Endothelial cell (in vitro differentiated cells): ENCODE measurements at regions not wholly inside any gene's neighbourhood (a gene's known extent, or its start where the extent isn't known, plus 50 kb on each side); places are given as distances from the start of the nearest gene placed in this dataset.

Experiments
- DNase-seq: peaks from one replicate; pipeline ENCODE4 v3.0.0; 2021; ENCODE audit warnings: low spot score
- H3K27ac Mint-ChIP-seq: one replicate; pipeline ENCODE4 v1.8.0; 2021; ENCODE audit warnings: mixed read lengths, inconsistent platforms; ENCODE audit not compliant: unreplicated experiment
- H3K27me3 Mint-ChIP-seq: one replicate; pipeline ENCODE4 v1.8.0; 2021; ENCODE audit warnings: mild to moderate bottlenecking, moderate library complexity, mixed read lengths, inconsistent platforms; ENCODE audit not compliant: unreplicated experiment
- H3K36me3 Mint-ChIP-seq: one replicate; pipeline ENCODE4 v1.8.0; 2021; ENCODE audit warnings: mild to moderate bottlenecking, low read depth, mixed read lengths, inconsistent platforms; ENCODE audit not compliant: unreplicated experiment
- H3K4me1 Mint-ChIP-seq: one replicate; pipeline ENCODE4 v1.8.0; 2021; ENCODE audit warnings: mild to moderate bottlenecking, mixed read lengths, inconsistent platforms; ENCODE audit not compliant: unreplicated experiment
- H3K4me3 Mint-ChIP-seq: one replicate; pipeline ENCODE4 v1.8.0; 2021; ENCODE audit warnings: mild to moderate bottlenecking, mixed read lengths, inconsistent platforms; ENCODE audit not compliant: unreplicated experiment
- H3K9me3 Mint-ChIP-seq: one replicate; pipeline ENCODE4 v1.8.0; 2021; ENCODE audit warnings: mixed read lengths, inconsistent platforms; ENCODE audit not compliant: unreplicated experiment
- CTCF ChIP-seq: fragments of 200-600 bp; sonication (generic); IDR thresholded peaks from one replicate; pipeline ENCODE4 v1.5.0; 2021; ENCODE audit warnings: antibody characterized with exemption; ENCODE audit not compliant: unreplicated experiment

- DNase-seq = no peak
- Mint-ChIP-seq H3K4me1 (peaks cover 47% of the 10 kb centered on the region), H3K27me3 (peaks cover 39% of the 10 kb centered on the region), H3K27ac (no peak overlapping the region), H3K36me3 (peaks cover 4% of the 10 kb centered on the region), H3K9me3 (no peaks in the 10 kb centered on the region), H3K4me3 (peak overlapping the region; percentile 74)
- no peak for TF ChIP-seq CTCF
Measured at GRCh38 chr13:50128428-50128931, 113.2 kb downstream of the KCNRG start.

- Mint-ChIP-seq H3K4me1 (peaks cover 44% of the 10 kb centered on the region), H3K4me3 (peak overlapping the region; percentile 56), H3K9me3 (no peaks in the 10 kb centered on the region), H3K36me3 (peaks cover 4% of the 10 kb centered on the region), H3K27ac (no peak overlapping the region), H3K27me3 (peaks cover 43% of the 10 kb centered on the region)
- no peak for DNase-seq
- no peak for TF ChIP-seq CTCF
Measured at GRCh38 chr13:50129081-50129705, 113.9 kb downstream of the KCNRG start.

GRCh38 chr13:50129706-50130122 lies 114.5 kb downstream of the KCNRG start:
- H3K4me3 Mint-ChIP-seq = peak overlapping the region; percentile 71
- peaks cover 4% of the 10 kb centered on the region for H3K36me3 Mint-ChIP-seq
- H3K27ac Mint-ChIP-seq = no peak overlapping the region
- DNase-seq = no peak
- peaks cover 44% of the 10 kb centered on the region for H3K27me3 Mint-ChIP-seq
- peaks cover 44% of the 10 kb centered on the region for H3K4me1 Mint-ChIP-seq
- TF ChIP-seq CTCF = no peak
- H3K9me3 Mint-ChIP-seq = no peaks in the 10 kb centered on the region

- Mint-ChIP-seq H3K4me1 (peaks cover 44% of the 10 kb centered on the region), H3K27ac (no peak overlapping the region), H3K36me3 (peaks cover 4% of the 10 kb centered on the region), H3K9me3 (no peaks in the 10 kb centered on the region), H3K27me3 (peaks cover 44% of the 10 kb centered on the region), H3K4me3 (peak overlapping the region; percentile 71)
- DNase-seq = peak; percentile 45
- no peak for TF ChIP-seq CTCF
Measured at GRCh38 chr13:50130123-50130946, 115.1 kb downstream of the KCNRG start.
